Activated CD4-positive, alpha-beta T cell treated with anti-CD3 and anti-CD28 coated beads, Interleukin-2, amount 50 U/mL, for 4 hours (primary cell): ENCODE measurements at regions not wholly inside any gene's neighbourhood (a gene's known extent, or its start where the extent isn't known, plus 50 kb on each side); places are given as distances from the start of the nearest gene placed in this dataset.
"Not testable (repeated sequence)": the region's sequence is repeated elsewhere in the genome, so short reads cannot be mapped to it uniquely, and the experiment has no call there.

Source experiments
- DNase-seq, 2 experiments: peaks; one replicate each; pipeline ENCODE4 v3.0.0-alpha.2; 2020

- no peak for DNase-seq
Measured at GRCh38 chr6:4488389-4488788, 287.8 kb upstream of the CDYL start.

- DNase-seq: no peak
Measured at GRCh38 chr6:4487538-4487937, 288.7 kb upstream of the CDYL start.

GRCh38 chr6:4486568-4487315 lies 289.5 kb upstream of the CDYL start:
- no peak for DNase-seq

GRCh38 chr6:4485735-4486134 lies 290.5 kb upstream of the CDYL start:
- DNase-seq: no peak

GRCh38 chr6:4482461-4482860 lies 293.7 kb upstream of the CDYL start:
- DNase-seq: no peak

- DNase-seq: no peak
Measured at GRCh38 chr6:4480788-4481735, 295.1 kb upstream of the CDYL start.

GRCh38 chr6:4478098-4478497 lies 298.1 kb upstream of the CDYL start:
- no peak for DNase-seq

GRCh38 chr6:4474810-4475209 lies 301.4 kb upstream of the CDYL start:
- no peak for DNase-seq

GRCh38 chr6:4472969-4473642 lies 303.1 kb upstream of the CDYL start:
- no peak for DNase-seq

- no peak for DNase-seq
Measured at GRCh38 chr6:4472222-4472621, 304.0 kb upstream of the CDYL start.

GRCh38 chr6:4471515-4471914 lies 304.7 kb upstream of the CDYL start:
- not testable (repeated sequence) for DNase-seq

- no peak for DNase-seq
Measured at GRCh38 chr6:4470698-4471210, 305.4 kb upstream of the CDYL start.

- no peak for DNase-seq
Measured at GRCh38 chr6:4466769-4467480, 309.3 kb upstream of the CDYL start.

- DNase-seq: no peak
Measured at GRCh38 chr6:4466261-4466660, 309.9 kb upstream of the CDYL start.

- DNase-seq: no peak
Measured at GRCh38 chr6:4464638-4465037, 311.6 kb upstream of the CDYL start.

GRCh38 chr6:4463236-4463635 lies 313.0 kb upstream of the CDYL start:
- DNase-seq: no peak

GRCh38 chr6:4460586-4461475 lies 315.4 kb upstream of the CDYL start:
- no peak for DNase-seq

- no peak for DNase-seq
Measured at GRCh38 chr6:4459996-4460395, 316.2 kb upstream of the CDYL start.

- no peak for DNase-seq
Measured at GRCh38 chr6:4459032-4459431, 317.2 kb upstream of the CDYL start.

- DNase-seq: no peak
Measured at GRCh38 chr6:4451718-4452117, 316.3 kb upstream of the ECI2 start.

GRCh38 chr6:4451081-4451480 lies 315.7 kb upstream of the ECI2 start:
- DNase-seq: no peak

GRCh38 chr6:4450237-4450636 lies 314.9 kb upstream of the ECI2 start:
- no peak for DNase-seq
